Amniotic epithelial cell (primary cell): ENCODE measurements at regions not wholly inside any gene's neighbourhood (a gene's known extent, or its start where the extent isn't known, plus 50 kb on each side); places are given as distances from the start of the nearest gene placed in this dataset.
A peak's percentile ranks its signal among the peaks of the same experiment; 100 is the strongest.
"Not testable (repeated sequence)": the region's sequence is repeated elsewhere in the genome, so short reads cannot be mapped to it uniquely, and the experiment has no call there.

ENCODE experiments used
- DNase-seq: peaks from one replicate; pipeline ENCODE4 v3.0.0-alpha.2; 2010; ENCODE audit warnings: low read depth

DNA sequence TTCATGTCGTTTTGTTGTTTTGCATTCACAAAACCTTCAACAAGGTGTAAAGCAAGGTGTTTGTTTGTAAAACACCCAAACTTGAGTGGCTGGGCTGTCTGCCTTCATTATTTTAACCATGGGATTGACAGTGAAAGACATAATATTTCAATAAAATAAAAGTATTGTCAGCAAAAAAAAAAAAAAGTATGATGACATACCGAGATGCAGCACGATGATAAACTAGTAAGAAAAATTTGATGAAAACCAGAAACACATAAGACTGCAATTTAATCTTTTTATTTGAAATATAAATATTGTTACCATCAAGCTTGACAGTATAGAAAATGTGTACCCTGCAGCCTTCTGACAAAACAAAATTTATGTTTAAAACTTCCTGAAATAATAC, 419.3 kb upstream of the DYNLRB2 start:
- DNase-seq: no peak

GRCh38 chr16:80120899-80121521, 419.8 kb upstream of the DYNLRB2 start:
- no peak for DNase-seq

GRCh38 chr16:80117556-80118130, 423.1 kb upstream of the DYNLRB2 start:
- peak; percentile 1 for DNase-seq

DNA sequence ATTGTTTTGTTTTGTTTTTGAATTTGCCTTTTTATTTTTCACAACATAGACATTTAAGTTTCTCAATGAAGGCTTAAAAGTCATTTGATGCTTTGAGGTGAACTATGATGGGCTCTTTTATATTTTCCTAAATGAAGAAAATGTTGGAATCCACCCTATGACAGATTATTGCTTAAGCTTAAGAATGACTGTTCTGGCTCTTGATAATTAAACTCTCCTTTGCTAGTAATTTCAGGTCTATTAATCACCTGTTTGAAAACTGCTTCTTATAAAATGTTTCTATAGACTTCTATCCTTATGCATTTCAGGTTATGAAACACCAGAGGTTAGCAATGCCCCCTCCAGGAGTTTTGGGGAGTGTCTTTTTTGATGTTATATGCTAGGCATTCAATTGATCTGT, 424.1 kb upstream of the DYNLRB2 start:
- DNase-seq: no peak

DNA sequence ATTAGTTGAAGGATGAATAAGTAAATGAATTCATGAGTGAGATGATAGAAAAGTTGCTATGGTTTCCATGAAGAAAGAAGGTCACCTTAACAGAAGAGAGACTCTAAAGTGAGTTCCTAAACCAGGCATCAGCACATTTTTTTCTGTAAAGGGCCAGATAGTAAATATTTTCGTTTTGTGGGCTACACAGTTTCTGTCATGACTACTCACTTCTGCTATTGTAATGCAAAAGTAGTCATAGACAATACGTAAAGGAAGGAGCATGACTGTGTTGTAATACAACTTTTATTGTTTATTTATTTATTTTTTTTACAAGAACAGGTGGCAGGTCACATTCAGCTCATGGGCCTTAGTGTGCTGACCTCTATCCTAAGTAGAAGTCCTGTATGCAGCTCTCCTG, 426.1 kb upstream of the DYNLRB2 start:
- no peak for DNase-seq

- DNase-seq: no peak
Measured at GRCh38 chr16:80113873-80114574, 426.8 kb upstream of the DYNLRB2 start.

GRCh38 chr16:80109581-80109980, 431.2 kb upstream of the DYNLRB2 start:
- no peak for DNase-seq

- no peak for DNase-seq
Measured at GRCh38 chr16:80107900-80108299, 432.9 kb upstream of the DYNLRB2 start.

- no peak for DNase-seq
Measured at GRCh38 chr16:80105751-80106150, 435.0 kb upstream of the DYNLRB2 start.

GRCh38 chr16:80105160-80105559, 435.6 kb upstream of the DYNLRB2 start:
- DNase-seq: peak; percentile 2

- no peak for DNase-seq
Measured at GRCh38 chr16:80104401-80104800, 436.4 kb upstream of the DYNLRB2 start.

GRCh38 chr16:80103463-80103862, 437.3 kb upstream of the DYNLRB2 start:
- DNase-seq: no peak

GRCh38 chr16:80100846-80101451, 439.8 kb upstream of the DYNLRB2 start:
- DNase-seq: no peak

- DNase-seq: no peak
Measured at GRCh38 chr16:80100186-80100585, 440.6 kb upstream of the DYNLRB2 start.

GRCh38 chr16:80097098-80097497, 443.7 kb upstream of the DYNLRB2 start:
- DNase-seq: no peak

DNA sequence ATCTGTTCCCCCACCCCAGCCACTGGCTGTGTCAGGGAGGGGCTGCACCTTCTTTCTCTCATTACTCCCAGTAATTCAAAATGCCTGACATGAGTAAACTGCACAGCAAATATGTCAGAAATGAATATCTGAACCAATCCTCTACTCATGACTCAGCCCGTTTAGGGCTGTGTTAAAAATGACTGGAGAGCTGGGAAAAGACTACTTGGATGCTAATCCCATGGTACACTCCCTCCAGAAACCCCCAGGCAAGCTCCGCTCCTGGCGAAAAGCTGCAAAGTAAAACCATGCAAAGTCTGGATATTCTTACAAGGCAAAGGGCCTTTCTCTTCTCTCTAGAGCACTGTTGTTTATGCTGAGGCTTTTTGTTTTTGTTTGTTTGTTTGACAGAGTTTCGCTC, 448.1 kb upstream of the DYNLRB2 start:
- DNase-seq: no peak

- not testable (repeated sequence) for DNase-seq
Measured at GRCh38 chr16:80091453-80091852, 449.3 kb upstream of the DYNLRB2 start.

DNA sequence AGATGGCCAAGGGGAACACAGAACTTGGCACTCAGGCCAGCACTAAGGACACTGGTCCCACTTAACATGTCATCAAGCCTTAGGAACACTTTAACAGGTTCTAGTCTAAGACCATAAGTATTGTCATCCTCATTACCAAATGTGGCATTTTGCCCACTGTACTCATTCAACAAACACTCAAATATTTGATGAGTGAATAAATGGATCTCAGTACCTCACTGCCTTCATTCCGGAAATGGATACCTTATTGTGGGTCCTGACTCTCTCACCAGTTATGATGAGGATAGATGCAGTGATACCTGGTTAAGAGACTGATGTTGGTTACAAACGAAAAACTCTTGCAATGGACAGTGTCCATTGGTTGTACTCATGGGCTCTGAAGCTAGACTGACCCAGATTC, 455.2 kb upstream of the DYNLRB2 start:
- no peak for DNase-seq

DNA sequence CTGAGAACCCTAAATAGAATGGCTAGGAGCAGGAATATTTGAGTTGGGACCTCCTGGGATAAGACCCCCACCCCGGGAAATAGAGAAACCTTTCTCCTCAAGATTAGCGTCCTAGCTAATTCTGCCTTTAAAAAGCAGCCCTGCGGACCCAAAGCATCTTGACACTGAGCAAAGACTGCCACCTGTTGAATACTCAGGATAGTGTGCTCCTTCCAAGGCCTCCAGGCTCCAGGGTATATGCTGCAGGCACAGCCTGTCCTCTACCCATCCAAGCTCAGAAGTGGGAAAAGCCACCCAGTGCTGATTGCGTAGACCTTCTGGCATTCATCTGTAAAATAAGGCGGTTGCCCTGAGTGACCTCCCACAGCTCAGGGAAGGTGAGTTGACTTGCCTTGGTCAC, 456.2 kb upstream of the DYNLRB2 start:
- DNase-seq: peak; percentile 59

- peak; percentile 29 for DNase-seq
Measured at GRCh38 chr16:80084163-80084562, 456.6 kb upstream of the DYNLRB2 start.

DNA sequence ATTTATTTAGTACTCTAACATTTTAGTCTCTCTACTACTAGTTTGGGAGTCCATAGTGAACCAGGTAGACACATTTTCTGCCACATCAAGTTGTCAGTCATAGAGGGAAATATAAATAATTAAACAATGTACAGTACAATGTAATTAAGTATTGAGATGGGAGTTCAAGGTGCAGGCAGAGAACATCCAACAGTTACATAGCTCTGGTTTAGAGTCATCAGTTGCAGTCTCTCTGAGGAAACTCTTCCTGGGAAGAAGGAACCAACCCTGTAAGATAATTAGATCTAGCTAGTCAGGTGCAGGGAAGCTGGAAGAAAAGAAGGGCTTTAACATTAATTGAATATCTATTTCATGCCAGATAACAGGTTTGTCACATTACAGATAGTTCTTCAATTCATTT, 457.9 kb upstream of the DYNLRB2 start:
- no peak for DNase-seq

- no peak for DNase-seq
Measured at GRCh38 chr16:80081846-80082245, 458.9 kb upstream of the DYNLRB2 start.

DNA sequence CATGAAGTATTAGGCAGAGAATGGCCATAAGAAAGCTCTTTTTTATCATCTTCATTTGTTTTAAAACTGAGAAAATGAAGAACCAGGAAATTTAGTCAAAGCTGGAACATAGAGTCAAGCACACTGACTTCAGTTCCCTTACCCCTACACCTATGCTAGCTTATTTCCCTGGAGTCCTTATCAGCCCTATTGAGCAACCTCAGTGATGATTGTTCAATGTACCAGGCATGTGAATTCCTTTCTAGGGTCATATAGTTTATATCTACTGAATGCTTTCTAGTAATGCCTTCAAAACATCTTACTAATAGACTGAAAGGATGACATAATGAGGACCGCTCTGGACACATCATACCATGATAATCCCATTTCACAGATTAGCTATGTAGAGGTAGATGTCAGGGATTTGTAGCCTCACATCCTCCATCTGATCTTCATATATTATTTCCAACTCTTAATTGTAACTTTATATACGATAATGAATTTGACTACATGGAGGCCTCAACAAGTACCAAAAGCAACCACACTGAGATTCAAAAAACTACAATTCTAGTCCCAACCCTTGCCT, 460.4 kb upstream of the DYNLRB2 start:
- DNase-seq: peak; percentile 76
